ENCODE measurements at regions not wholly inside any gene's neighbourhood (a gene's known extent, or its start where the extent isn't known, plus 50 kb on each side); places are given as distances from the start of the nearest gene placed in this dataset.

GRCh38 chr13:58712191-58712590 lies 1080.6 kb downstream of the PCDH17 start:
- TF ChIP-seq CTCF (IDR thresholded peaks at IDR 0.05 in 2 of 3, conservative IDR thresholded peaks at IDR 0.05 in 1 of 3; ENCODE audit: control insufficient read depth in 2 of 3, extremely low read depth in 1 of 3, insufficient read depth in 1 of 3, low read depth in 3 of 3, low read length in 3 of 3) (no peak), ZNF24 (IDR thresholded peaks at IDR 0.05) (no peak), RAD21 (IDR thresholded peaks at IDR 0.05; ENCODE audit: insufficient read depth, low read depth, low read length) (no peak), POLR2AphosphoS5 (IDR thresholded peaks at IDR 0.05; ENCODE audit: low read length) (no peak), CHD2 (IDR thresholded peaks at IDR 0.05; ENCODE audit: borderline replicate concordance, low read depth, low read length) (no peak), USF2 (IDR thresholded peaks at IDR 0.05; ENCODE audit: borderline replicate concordance, low read depth, low read length) (no peak), PBX3 (IDR thresholded peaks at IDR 0.05; ENCODE audit: insufficient replicate concordance, low read depth, low read length) (no peak), GABPA (IDR thresholded peaks at IDR 0.05; ENCODE audit: low read depth) (no peak), EGR1 (IDR thresholded peaks at IDR 0.05; ENCODE audit: borderline replicate concordance in 1 of 2, low read depth in 2 of 2, low read length in 2 of 2) (no peak), CBX3 (IDR thresholded peaks at IDR 0.05; ENCODE audit: borderline replicate concordance, low read depth) (no peak), SMAD1 (IDR thresholded peaks at IDR 0.05; ENCODE audit: low read depth, partially characterized antibody) (no peak), PAX8 (IDR thresholded peaks at IDR 0.05) (no peak), NFYB (IDR thresholded peaks at IDR 0.05; ENCODE audit: insufficient read depth, low read depth, low read length) (no peak)
